Spleen (tissue), 11 donors: ENCODE measurements at regions not wholly inside any gene's neighbourhood (a gene's known extent, or its start where the extent isn't known, plus 50 kb on each side); places are given as distances from the start of the nearest gene placed in this dataset.

Experiments used
- DNase-seq: peaks from one replicate; pipeline ENCODE4 v3.0.0-alpha.2; 2020
- H3K27ac ChIP-seq, 8 donors: fragments of 200-600 bp; sonication (generic) in 7 of 8; 1 replicate in 4 of 8; 2 replicates in 4 of 8; pipeline versions ENCODE4 v1.5.0 to v1.8.0; 2016 to 2021; ENCODE audit warnings: inconsistent platforms in 4 of 8, mild to moderate bottlenecking in 4 of 8, moderate library complexity in 1 of 8
- H3K27me3 ChIP-seq, 7 donors: fragments of 200-600 bp; sonication (generic) in 6 of 7; replicated peaks in 1 of 7; 1 replicate in 4 of 7; 2 replicates in 3 of 7; pipeline versions ENCODE4 v1.5.0 to v1.8.0; 2016 to 2021; ENCODE audit warnings: inconsistent platforms in 3 of 7, mild to moderate bottlenecking in 1 of 7
- H3K36me3 ChIP-seq, 6 donors: fragments of 200-600 bp; sonication (generic) in 5 of 6; 1 replicate in 4 of 6; 2 replicates in 2 of 6; pipeline versions ENCODE4 v1.5.0 to v1.8.0; 2016 to 2021; ENCODE audit warnings: inconsistent platforms in 2 of 6
- H3K4me1 ChIP-seq, 6 donors: fragments of 200-600 bp; sonication (generic) in 5 of 6; 1 replicate in 3 of 6; 2 replicates in 3 of 6; pipeline versions ENCODE4 v1.5.0 to v1.8.0; 2016 to 2021; ENCODE audit warnings: inconsistent platforms in 3 of 6
- H3K4me3 ChIP-seq, 8 donors: fragments of 200-600 bp; sonication (generic) in 7 of 8; 1 replicate in 4 of 8; 2 replicates in 4 of 8; pipeline versions ENCODE4 v1.5.0 to v1.8.0; 2016 to 2021; ENCODE audit warnings: inconsistent platforms in 4 of 8, mild to moderate bottlenecking in 4 of 8, moderate library complexity in 2 of 8
- H3K9me3 ChIP-seq, 8 donors: fragments of 200-600 bp; sonication (generic) in 7 of 8; 1 replicate in 4 of 8; 2 replicates in 4 of 8; pipeline versions ENCODE4 v1.5.0 to v1.8.0; 2016 to 2021; ENCODE audit warnings: inconsistent platforms in 4 of 8
- POLR2A ChIP-seq, 3 donors: fragments of 450-650 bp; IDR thresholded peaks; one replicate each; pipeline ENCODE4 v1.5.1; 2017; ENCODE audit warnings: antibody characterized with exemption in 3 of 3, mild to moderate bottlenecking in 1 of 3
- POLR2AphosphoS5 ChIP-seq, 3 donors: sonication (generic); formaldehyde crosslinking; IDR thresholded peaks; one replicate each; pipeline ENCODE4 v1.5.1; 2017; ENCODE audit warnings: antibody characterized with exemption in 3 of 3
- WGBS, 5 donors: extraction: QIAGEN DNeasy Blood & Tissue Kit in 3 of 5; methylation state at CpG; one replicate each; pipeline versions ENCODE4 v1.1.5 to v1.1.7; 2013 to 2018; 5-methylcytosine and 5-hydroxymethylcytosine counted together
- intact Hi-C: fragments of 100-400 bp; cut with DNase I; formaldehyde crosslinking; loops from one replicate; pipeline ENCODE4 v1.15.0; 2023; ENCODE audit warnings: low total_unique reads
- TF ChIP-seq, protein P1 (sequence below), 11 experiments: fragments of 200-600 bp in 7 of 11; fragments of 450-650 bp in 4 of 11; sonication (generic) in 4 of 11; IDR thresholded peaks in 8 of 11; conservative IDR thresholded peaks in 3 of 11; 1 replicate in 7 of 11; 2 replicates in 4 of 11; pipeline versions ENCODE4 v1.4.0 to v1.8.0; 2016 to 2021; ENCODE audit warnings: antibody characterized with exemption in 11 of 11, inconsistent platforms in 4 of 11, mild to moderate bottlenecking in 1 of 11
- donor health status: healthy with polysubstance abuse.
- donor health status: DM: no; HTN: no; CAD: no; lungs with moderate emphysema.
- donor health status: DM: no; HTN: no; CAD: no.
- donor health status: Bipolar disorder and iron deficiency.
- donor health status: healthy.
- donor health status: DM: no; HTN: no; CAD: no.
- donor health status: DM: yes; HTN: yes; CAD: no.

GRCh38 chr10:131424836-131425491, 113.4 kb upstream of the TCERG1L start:
- intact Hi-C loops: no loop called here
- Histone ChIP-seq H3K4me3 (no peak overlapping the region), H3K27me3 (peaks cover 0 to 3% (median 0%) of the 10 kb centered on the region in 7 donors), H3K9me3 (no peaks in the 10 kb centered on the region), H3K36me3 (no peaks in the 10 kb centered on the region), H3K27ac (no peak overlapping the region), H3K4me1 (peaks cover 0 to 35% (median 8%) of the 10 kb centered on the region in 6 donors)
- DNase-seq: peak; percentile 58
- WGBS, 5 donors: 81 to 90% (median 87%) methylated on average over 12 of the region's 12 CpGs
- TF ChIP-seq POLR2AphosphoS5 (IDR thresholded peaks at IDR 0.05): no peak
- TF ChIP-seq, protein P1, sequence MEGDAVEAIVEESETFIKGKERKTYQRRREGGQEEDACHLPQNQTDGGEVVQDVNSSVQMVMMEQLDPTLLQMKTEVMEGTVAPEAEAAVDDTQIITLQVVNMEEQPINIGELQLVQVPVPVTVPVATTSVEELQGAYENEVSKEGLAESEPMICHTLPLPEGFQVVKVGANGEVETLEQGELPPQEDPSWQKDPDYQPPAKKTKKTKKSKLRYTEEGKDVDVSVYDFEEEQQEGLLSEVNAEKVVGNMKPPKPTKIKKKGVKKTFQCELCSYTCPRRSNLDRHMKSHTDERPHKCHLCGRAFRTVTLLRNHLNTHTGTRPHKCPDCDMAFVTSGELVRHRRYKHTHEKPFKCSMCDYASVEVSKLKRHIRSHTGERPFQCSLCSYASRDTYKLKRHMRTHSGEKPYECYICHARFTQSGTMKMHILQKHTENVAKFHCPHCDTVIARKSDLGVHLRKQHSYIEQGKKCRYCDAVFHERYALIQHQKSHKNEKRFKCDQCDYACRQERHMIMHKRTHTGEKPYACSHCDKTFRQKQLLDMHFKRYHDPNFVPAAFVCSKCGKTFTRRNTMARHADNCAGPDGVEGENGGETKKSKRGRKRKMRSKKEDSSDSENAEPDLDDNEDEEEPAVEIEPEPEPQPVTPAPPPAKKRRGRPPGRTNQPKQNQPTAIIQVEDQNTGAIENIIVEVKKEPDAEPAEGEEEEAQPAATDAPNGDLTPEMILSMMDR (IDR thresholded peaks at IDR 0.05 in 8 of 11, conservative IDR thresholded peaks at IDR 0.05 in 3 of 11): no peak
- no peak for TF ChIP-seq POLR2A (IDR thresholded peaks at IDR 0.05)

GRCh38 chr10:131425752-131426533, 114.4 kb upstream of the TCERG1L start:
- H3K27ac ChIP-seq: no peak overlapping the region
- H3K27me3 ChIP-seq: peaks cover 0 to 8% (median 0%) of the 10 kb centered on the region in 7 donors
- peak; percentile 61 for DNase-seq
- H3K4me1 ChIP-seq: peaks cover 0 to 35% (median 8%) of the 10 kb centered on the region in 6 donors
- no peaks in the 10 kb centered on the region for H3K36me3 ChIP-seq
- no peak overlapping the region for H3K4me3 ChIP-seq
- intact Hi-C loops: no loop called here
- WGBS, 5 donors: 63 to 78% (median 72%) methylated on average over 11 of the region's 11 CpGs
- no peaks in the 10 kb centered on the region for H3K9me3 ChIP-seq
- no peak for TF ChIP-seq POLR2A (IDR thresholded peaks at IDR 0.05)
- TF ChIP-seq, protein P1 (IDR thresholded peaks at IDR 0.05 in 8 of 11, conservative IDR thresholded peaks at IDR 0.05 in 3 of 11): no peak
- peak in 1 of 3 donors; percentile 29 for TF ChIP-seq POLR2AphosphoS5 (IDR thresholded peaks at IDR 0.05)

GRCh38 chr10:131426534-131426898, 115.0 kb upstream of the TCERG1L start:
- 64 to 84% (median 77%) methylated on average over 3 to 9 of the region's 9 CpGs for WGBS, 5 donors
- Histone ChIP-seq H3K9me3 (no peaks in the 10 kb centered on the region), H3K4me1 (peaks cover 0 to 35% (median 8%) of the 10 kb centered on the region in 6 donors), H3K27me3 (peaks cover 0 to 14% (median 0%) of the 10 kb centered on the region in 7 donors), H3K36me3 (no peaks in the 10 kb centered on the region), H3K4me3 (no peak overlapping the region), H3K27ac (no peak overlapping the region)
- DNase-seq: peak; percentile 46
- TF ChIP-seq, protein P1 (IDR thresholded peaks at IDR 0.05 in 8 of 11, conservative IDR thresholded peaks at IDR 0.05 in 3 of 11): no peak
- TF ChIP-seq POLR2A (IDR thresholded peaks at IDR 0.05) (no peak), POLR2AphosphoS5 (IDR thresholded peaks at IDR 0.05) (no peak)
- intact Hi-C loops: no loop called here

- no peak for DNase-seq
- WGBS, 5 donors: 23 to 38% (median 26%) methylated on average over 8 of the region's 8 CpGs
- H3K9me3 ChIP-seq: no peaks in the 10 kb centered on the region
- H3K4me1 ChIP-seq: peaks cover 0 to 35% (median 8%) of the 10 kb centered on the region in 6 donors
- intact Hi-C loops: no loop called here
- no peak overlapping the region for H3K4me3 ChIP-seq
- H3K36me3 ChIP-seq: no peaks in the 10 kb centered on the region
- no peak overlapping the region for H3K27ac ChIP-seq
- peaks cover 0 to 22% (median 0%) of the 10 kb centered on the region in 7 donors for H3K27me3 ChIP-seq
- TF ChIP-seq, protein P1 (IDR thresholded peaks at IDR 0.05 in 8 of 11, conservative IDR thresholded peaks at IDR 0.05 in 3 of 11): no peak
- no peak for TF ChIP-seq POLR2AphosphoS5 (IDR thresholded peaks at IDR 0.05)
- no peak for TF ChIP-seq POLR2A (IDR thresholded peaks at IDR 0.05)
These were observed 115.8 kb upstream of the TCERG1L start for GRCh38 chr10:131427281-131427680.
